Pulmonary artery endothelial cell (primary cell): ENCODE measurements at regions not wholly inside any gene's neighbourhood (a gene's known extent, or its start where the extent isn't known, plus 50 kb on each side); places are given as distances from the start of the nearest gene placed in this dataset.
"Not testable (repeated sequence)": the region's sequence is repeated elsewhere in the genome, so short reads cannot be mapped to it uniquely, and the experiment has no call there.

Experiments
- DNase-seq: peaks from one replicate; pipeline ENCODE4 v3.0.0-alpha.2; 2011; ENCODE audit warnings: low read depth, low spot score

DNA sequence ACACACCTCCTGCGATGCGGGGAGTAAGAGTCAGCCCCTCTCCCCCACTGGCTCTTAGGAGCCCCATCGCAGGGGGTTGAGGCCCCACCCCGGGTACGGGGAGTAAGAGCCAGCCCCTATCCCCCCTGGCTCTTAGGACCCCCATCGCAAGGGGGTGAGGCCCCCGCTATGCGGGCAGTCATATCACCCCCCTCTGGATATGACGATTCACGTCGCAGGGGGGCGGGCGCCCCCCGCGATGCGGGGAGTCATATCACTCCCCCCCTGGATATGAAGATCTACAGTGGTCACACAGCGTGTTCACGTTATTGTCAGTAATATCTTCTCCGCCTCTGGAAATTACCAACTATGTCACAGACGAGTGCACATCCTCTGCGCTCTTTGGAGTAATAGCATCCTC lies 61.1 kb downstream of the DEFB131A start:
- DNase-seq = not testable (repeated sequence)

DNA sequence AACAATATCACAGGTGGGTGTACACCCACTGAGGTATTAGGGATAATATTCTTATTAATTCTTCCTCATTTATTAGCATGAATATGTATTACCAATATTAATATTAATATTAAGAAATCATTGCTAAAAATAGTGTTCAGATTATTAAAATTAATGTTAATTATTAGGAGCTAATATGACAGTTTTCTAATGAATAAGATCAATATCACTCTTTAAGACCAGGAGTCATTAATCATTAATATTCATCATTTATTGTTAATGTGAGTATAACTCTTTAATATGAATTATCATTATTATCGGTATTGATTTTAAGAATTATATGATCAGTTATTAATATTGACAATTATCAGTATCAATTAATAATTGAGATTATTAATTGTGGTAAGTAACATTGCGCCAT lies 62.5 kb downstream of the DEFB131A start:
- not testable (repeated sequence) for DNase-seq

DNA sequence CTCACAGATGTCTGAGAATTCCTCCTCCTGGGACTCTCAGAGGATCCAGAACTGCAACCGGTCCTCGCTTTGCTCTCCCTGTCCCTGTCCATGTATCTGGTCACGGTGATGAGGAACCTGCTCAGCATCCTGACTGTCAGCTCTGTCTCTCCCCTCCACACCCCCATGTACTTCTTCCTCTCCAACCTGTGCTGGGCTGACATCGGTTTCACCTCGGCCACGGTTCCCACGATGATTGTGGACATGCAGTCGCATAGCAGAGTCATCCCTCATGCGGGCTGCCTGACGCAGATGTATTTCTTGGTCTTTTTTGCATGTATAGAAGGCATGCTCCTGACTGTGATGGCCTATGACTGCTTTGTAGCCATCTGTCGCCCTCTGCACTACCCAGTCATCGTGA lies 68.7 kb downstream of the DEFB131A start:
- not testable (repeated sequence) for DNase-seq

DNA sequence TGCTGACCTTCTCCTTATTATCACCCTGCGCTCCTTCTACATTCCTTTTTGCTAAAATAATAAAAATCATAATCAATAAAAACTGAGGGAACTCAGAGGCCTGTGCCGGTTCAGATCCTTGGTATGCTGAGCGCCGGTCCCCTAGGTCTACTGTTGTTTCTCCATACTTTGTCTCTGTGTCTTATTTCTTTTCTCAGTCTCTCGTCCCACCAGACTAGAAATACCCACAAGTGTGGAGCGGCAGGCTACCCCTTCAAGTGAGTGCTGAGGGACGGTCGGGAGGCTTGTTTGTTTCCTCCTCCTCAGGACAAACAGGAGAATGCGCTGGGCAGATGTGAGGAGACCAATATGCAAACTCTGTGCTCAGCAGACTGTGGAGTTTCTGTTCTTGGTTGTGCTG lies 75.4 kb downstream of the DEFB131A start:
- DNase-seq = not testable (repeated sequence)

DNA sequence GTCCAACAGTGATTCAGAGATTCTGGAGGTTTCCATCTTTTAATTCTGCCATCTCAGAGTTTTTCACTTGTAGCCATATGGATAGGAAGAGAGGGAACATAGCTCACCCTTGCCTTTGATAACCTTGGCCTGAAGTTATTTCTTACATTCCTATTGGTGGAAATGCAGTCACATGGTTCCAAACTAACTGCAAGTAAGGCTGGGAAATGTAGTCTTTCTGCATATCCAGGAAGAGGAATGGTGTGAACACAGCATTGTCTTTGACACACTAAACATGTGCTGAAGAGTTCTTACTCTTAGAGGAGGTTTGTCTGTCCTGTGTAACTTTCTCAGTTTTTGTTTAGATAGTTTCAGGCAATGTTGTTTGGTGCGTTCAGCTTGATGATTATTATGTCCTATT lies 78.7 kb downstream of the DEFB131A start:
- DNase-seq = not testable (repeated sequence)

DNA sequence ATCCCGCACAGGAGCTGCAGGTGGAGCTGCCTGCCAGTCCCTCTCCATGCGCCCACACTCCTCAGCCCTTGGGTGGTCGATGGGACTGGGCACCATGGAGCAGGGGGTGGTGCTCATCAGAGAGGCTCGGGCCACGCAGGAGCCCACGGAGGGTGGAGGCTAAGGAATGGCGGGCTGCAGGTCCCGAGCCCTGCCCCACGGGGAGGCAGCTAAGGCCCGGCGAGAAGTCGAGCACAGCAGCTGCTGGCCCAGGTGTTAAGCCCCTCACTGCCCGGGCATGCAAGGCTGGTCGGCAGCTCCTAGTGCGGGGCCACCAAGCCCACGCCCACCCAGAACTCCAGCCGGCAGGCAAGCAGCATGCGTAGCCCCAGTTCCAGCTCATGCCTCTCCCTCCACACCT lies 80.2 kb downstream of the DEFB131A start:
- DNase-seq = not testable (repeated sequence)

DNA sequence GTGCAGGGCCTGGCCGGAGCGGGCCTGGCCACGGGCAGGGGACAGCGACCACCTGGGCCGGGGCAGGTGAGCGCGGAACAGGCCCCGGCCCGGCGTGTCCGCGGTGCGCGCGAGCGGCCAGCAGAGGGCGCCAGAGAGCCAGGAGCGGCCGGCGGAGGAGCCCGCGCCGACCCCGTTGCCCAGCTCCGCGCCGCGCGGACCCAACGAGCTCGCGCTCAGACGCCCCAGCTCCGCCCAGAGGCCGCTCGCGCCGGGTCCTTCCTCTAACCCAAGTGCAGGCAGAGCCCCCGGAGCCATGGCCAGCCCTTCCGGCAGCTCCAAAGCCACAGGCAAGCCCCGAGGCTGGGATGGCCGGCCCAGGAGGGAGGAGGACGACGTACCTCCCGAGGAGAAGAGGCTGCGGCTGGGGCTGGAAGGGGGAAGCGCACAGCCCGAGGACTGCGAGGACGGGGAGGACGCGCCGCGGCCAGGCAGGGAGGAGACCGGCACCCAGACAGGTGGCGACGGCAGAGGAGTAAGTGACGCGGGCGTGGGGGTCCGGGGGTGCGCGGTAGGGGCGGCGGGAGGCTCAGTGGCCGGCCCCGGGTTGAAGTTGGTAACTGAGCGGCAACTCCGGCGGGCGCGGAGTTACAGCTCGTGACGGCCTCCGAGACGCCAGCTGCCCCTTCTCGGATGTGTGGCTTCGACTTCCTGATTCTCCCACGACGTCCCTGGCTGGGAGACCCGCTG lies 88.1 kb downstream of the DEFB131A start:
- DNase-seq = not testable (repeated sequence)

DNA sequence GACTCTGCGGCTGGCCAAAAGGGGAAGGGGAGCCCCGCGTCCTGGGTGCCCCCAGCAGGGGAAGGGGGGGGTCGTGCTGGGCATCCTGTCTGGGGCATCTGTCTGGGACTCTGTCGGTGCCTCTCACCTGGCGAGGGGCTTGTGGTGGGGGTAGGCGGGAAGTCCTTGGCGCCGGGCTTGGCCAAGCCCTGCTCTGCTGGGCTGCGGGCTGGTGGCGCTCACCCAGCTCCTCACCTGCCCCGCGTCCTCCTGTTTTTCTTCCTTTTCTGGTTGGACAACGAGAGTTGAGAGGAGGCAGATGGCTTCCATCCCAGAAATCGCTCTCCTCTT lies 88.6 kb downstream of the DEFB131A start:
- DNase-seq = not testable (repeated sequence)

DNA sequence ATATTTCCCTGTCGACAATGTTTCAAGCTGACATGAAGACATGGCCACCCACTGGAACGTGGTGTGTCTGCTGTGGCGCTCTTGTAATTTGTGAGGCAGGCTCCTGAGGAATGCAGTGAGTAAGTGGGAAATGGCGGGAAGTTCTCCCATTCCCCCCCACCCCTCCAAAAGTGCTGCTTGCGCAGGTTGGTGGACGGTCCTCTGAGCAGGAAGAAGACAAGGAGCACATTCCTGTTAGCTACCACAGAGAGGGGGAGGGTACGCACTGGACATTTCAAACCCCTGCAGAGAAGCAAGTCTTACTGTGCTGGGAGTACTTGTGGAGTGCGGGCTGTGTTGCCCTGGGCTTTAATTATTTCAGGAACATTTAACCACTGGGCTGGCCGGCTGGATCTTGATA lies 92.9 kb downstream of the DEFB131A start:
- DNase-seq = not testable (repeated sequence)

DNA sequence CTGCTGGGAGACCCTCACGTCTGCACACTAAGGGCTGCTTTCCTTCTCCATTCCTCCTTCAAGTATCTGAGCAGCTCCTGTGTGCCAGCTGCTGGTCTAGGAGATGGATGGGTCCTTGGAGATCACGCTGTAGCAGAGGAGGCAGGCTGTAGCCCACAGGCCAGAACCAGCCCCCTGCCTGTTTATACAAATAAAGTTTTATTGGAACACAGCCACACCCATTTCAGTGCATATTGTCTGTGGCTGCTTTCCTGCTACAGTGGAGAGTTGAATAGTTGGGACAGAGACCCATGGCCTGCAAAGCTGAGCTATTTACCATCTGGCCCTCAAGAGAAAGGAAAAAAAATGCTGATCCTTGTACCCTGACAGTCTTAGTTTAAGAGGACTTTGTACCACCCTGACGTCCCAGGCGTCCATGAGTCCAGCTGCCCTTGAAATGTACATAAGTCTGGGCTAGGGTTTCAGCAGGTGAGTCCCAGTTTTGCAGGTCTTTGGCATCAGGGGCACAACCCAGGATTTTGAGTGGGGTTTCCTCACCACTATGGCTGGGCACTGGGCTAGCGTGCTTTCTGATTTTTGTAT lies 95.8 kb downstream of the DEFB131A start:
- DNase-seq = not testable (repeated sequence)

DNA sequence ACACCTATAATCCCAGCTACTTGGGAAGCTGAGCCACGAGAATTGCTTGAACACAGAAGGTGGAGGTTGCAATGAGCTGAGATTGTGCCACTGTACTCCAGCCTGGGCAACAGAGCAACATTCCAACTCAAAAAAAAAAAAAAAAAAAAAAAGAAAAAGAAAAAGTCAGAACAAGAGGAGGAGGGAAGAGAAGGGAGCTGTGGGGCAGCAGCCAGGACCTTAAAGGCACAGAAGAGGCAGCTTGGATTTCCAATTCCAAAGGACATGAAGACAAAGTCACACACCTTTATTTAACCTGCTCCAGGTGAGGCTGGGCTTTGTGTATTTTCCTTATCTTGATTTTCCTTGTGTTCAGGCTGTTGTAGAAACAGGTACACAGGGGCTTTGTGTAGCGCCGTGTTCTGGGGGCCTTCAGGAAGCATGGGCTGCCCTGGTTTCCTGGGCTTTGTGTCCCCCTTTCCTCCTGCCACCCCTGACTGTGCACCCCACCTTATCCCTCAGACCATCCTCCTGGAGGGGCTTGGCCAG lies 97.2 kb downstream of the DEFB131A start:
- DNase-seq = not testable (repeated sequence)

DNA sequence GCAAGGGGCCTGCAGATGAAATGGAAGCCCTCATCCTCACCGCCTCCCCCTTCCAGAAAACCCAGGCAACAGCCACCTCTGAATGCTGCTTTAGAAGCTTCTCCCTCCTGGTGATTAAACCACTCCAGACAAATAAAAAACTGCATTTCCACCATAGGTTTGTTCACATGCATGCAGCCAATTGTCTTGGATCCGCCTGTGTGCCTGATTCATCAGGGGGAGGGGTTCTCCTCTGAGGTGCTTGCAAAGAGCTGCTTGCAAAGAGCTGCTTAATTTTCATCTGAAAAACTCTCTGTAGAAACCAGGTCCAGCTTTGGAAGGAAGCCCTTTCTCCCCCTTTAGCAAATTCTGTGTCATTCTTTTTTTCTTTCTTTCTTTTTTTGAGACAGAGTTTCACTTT lies 100.6 kb downstream of the DEFB131A start:
- DNase-seq = not testable (repeated sequence)

DNA sequence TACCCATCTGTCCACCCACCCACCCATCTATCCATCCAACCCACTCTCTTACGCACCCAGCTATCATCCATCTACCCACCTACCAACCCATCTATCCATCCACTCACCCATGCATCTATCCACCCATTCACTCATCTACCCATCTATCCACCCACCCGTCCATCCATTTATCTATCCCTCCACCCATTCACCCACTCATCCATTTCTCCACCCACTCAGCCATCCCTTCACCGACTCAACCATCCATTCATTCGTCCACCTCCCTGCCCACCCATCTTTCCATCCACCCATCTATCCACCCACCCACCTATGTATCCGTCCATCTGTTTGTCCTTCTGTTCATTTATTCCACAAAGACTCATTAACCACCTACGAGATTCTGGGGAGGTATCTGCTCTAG lies 103.3 kb downstream of the DEFB131A start:
- not testable (repeated sequence) for DNase-seq

DNA sequence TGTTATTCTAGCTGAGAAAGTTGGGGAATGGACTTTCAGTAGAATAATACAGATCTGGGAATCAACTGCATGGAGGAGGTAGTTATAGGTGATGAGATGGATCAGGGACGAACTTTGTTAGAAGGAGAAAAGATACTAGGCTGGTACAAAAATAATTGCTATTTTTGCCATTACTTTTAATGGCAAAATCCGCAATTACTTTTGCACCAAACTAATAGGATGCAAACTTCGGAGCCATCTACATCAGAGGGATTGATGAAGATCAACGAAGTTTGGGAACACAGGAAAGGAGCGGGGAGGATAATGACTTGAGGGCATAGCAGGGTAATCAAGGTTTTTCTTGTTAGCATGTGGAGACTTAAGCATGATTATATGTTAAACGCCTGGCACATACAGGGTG lies 111.9 kb downstream of the DEFB131A start:
- DNase-seq = not testable (repeated sequence)

DNA sequence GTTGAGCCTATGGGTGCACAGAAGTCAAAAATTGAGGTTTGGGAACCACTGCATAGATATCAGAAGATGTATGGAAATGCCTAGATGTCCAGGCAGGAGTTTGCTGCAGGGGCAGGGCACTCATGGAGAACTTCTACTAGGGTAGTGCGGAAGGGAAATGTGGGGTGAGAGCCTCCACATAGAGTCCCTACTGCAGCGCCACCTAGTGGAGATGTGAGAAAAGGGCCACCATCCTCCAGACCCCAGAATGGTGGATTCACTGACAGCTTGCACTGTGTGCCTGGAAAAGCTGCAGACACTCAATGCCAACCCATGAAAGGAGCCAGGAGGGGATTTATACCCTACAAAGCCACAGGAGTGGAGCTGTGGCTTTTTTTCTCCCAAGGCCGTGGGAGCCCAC lies 133.7 kb downstream of the DEFB131A start:
- DNase-seq = not testable (repeated sequence)

DNA sequence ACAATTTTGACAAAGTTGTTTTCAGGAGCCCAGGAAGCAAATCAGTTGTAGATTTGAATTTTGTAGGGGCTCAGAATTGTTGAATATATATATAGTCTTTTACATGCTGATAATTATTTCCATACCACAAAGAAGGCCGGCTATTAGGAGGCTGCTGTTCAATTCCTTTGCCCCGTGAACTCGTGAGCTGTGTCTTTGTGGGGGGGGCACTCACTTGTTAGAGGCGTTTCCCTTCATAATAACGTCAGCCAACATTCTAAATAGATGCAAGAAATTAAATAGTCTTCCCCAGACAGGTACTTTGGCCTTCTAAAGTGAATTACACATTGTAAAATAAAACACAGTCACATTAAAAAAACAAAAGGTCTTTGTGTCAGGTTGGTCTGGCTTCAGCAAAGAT lies 138.7 kb downstream of the DEFB131A start:
- DNase-seq = not testable (repeated sequence)

DNA sequence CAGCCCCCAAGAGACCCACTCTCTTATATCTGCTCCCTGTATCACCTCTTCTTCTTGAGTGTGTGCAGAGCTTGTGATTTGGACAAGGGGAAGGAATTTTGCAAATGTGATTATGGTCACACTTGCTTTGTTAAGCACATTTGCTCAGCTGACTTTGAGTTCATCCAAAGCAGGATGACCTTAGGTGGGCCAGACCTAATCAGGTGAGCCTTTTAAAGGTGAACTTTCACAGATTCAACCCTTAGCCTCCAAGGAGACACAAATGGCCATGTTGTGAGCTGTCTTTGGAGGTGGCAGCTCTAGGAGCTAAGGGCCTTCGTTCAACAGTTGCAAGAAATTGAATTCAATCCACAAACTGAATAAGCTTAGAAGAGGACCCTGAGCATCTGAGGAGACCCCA lies 147.8 kb downstream of the DEFB131A start:
- DNase-seq = no peak

DNA sequence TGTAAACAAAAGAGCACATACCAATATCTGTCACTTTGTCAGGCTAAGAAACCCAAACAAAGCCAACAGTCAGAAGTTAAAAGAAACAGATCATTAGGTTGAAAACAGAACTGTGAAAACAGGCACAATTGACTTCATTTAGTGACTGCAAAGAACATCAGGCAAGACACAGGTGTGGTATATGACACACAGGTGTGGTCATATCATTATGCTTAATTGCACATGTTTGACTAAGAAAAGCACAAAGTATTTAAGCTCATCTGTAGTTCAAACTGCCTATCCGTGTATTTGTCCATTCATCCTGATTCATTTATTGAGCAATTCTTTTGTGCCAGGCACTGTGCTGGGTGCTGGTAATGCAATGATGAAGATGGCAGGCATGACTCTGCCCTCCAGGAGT lies 150.7 kb downstream of the DEFB131A start:
- no peak for DNase-seq

DNA sequence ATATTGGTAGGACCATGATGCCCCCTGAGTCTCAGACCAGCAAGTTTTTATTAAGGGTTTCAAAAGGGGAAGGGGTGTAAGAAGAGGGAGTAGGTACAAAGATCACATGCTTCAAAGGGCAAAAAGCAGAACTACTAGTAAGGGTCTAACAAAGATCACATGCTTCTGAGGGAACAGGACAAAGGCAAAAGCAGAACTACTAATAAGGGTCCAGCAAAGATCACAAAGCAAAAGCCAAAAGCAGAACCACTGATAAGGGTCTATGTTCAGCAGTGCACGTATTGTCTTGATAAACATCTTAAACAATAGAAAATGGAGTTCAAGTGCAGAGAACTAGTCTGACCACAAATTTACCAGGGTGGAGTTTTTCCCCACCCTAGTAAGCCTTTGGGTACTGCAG lies 151.3 kb downstream of the DEFB131A start:
- not testable (repeated sequence) for DNase-seq

DNA sequence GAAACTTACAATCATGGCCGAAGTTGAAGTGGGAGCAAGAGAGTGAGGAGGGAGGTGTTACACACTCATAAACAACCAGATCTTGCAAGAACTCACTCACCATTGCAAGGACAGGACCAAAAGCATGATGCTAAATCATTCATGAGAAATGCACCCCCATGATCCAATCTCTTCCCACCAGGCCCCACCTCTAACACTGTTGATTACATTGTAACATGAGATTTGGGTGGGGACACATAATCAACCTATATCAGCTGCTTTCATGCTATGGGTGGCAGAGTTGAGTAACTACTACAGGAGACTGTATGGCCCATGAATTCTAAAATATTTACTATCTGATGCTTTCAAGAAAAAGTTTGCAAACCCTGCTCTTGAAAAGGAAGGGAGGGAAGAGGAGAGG lies 155.1 kb downstream of the DEFB131A start:
- DNase-seq = no peak

DNA sequence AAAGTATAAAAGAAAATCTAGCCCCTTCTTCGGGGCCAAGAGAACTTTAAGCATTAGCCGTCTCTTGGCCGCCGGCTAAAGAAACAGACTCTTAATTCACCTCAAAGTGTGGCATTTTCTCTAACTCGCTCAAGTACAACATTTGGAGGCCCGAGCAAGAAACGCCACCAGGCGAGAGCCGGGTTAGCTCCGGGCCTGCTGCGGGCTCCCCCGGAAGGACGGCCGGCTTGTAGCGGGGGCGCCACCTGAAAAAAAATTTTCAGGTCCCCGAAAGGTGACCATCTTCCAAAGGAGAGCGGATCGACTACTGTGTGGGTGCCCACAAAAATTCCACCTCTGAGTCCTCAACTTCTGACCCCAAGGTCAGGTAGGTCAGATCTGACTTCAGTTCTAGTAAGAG lies 156.0 kb downstream of the DEFB131A start:
- DNase-seq = no peak

DNA sequence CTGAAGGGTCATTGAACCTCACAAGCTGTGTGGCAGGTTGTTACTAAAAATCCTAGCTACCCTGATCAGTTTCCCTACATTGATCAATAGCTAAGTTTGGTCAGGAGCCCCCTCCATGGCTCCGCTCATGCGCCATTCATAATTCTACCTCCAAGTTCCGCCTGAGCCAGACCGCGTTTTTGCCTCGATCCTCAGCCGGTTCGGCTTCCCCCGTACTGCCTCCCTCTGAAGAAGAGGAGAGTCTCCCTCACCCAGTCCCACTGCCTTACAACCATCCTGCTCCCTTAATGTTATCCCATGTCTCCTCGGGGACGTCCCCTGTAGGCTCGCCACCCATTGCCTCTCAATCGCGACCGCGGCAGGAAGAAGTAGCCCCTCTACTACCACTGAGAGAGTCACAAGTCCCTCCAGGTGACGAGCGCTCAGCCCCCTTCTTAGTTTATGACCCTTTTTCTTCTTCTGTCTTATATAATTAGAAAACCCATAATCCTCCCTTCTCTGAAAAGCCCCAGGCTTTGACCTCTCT lies 158.2 kb downstream of the DEFB131A start:
- no peak for DNase-seq
